Retinal pigment epithelial cell (primary cell): ENCODE measurements at regions not wholly inside any gene's neighbourhood (a gene's known extent, or its start where the extent isn't known, plus 50 kb on each side); places are given as distances from the start of the nearest gene placed in this dataset.

Experiments used
- DNase-seq: peaks from one replicate; pipeline ENCODE4 v3.0.0-alpha.2; 2010; ENCODE audit warnings: low read depth
- H3K4me3 ChIP-seq: 2 replicates; pipeline ENCODE4 v1.5.1; 2011; ENCODE audit warnings: mild to moderate bottlenecking, low read length, control low read depth, moderate library complexity
- TF ChIP-seq, protein P1 (sequence below): conservative IDR thresholded peaks from 2 replicates; pipeline ENCODE4 v1.5.1; 2011; ENCODE audit warnings: low read depth, low read length, control low read depth, inconsistent platforms

DNA sequence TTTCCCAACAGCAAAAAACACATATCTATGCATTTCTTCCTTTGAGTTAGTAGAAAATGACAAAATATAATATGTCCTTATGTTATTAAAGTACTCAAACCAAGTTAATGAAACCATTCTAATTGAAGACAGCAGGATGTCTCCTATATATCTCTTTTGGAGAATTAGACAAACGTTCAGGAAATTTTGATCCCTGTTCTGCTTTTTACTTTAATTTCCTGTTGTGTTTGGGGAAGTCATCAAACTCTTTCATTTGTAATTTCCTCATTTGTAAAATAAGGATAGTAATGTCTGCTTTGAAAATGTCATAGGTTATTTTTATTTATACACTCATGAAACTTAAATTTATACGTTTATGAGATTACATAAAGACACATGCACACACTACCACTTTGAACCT, 281.8 kb upstream of the ANO5 start:
- DNase-seq: no peak
- TF ChIP-seq, protein P1, sequence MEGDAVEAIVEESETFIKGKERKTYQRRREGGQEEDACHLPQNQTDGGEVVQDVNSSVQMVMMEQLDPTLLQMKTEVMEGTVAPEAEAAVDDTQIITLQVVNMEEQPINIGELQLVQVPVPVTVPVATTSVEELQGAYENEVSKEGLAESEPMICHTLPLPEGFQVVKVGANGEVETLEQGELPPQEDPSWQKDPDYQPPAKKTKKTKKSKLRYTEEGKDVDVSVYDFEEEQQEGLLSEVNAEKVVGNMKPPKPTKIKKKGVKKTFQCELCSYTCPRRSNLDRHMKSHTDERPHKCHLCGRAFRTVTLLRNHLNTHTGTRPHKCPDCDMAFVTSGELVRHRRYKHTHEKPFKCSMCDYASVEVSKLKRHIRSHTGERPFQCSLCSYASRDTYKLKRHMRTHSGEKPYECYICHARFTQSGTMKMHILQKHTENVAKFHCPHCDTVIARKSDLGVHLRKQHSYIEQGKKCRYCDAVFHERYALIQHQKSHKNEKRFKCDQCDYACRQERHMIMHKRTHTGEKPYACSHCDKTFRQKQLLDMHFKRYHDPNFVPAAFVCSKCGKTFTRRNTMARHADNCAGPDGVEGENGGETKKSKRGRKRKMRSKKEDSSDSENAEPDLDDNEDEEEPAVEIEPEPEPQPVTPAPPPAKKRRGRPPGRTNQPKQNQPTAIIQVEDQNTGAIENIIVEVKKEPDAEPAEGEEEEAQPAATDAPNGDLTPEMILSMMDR: no peak
- H3K4me3 ChIP-seq: no peak overlapping the region

DNA sequence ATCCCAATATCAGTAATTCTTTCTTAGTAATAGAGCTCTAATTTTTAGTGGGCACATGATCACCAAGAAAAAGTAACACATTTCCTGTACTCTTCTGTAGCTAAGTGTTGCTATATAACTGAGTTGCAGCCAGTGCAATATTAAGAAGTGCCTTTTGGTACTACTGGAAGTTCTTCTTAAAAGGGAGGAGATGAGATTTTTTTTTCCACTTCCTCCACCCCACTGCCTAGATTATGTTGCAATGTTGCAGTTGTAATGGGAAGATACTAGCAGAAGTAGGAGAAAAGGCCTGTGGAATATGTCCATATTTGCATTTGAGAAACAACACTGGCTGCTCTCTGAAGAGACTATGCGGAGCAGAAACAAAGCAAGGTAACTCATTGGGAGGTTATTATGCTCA, 280.6 kb upstream of the ANO5 start:
- no peak for DNase-seq
- TF ChIP-seq, protein P1: no peak
- no peak overlapping the region for H3K4me3 ChIP-seq

DNA sequence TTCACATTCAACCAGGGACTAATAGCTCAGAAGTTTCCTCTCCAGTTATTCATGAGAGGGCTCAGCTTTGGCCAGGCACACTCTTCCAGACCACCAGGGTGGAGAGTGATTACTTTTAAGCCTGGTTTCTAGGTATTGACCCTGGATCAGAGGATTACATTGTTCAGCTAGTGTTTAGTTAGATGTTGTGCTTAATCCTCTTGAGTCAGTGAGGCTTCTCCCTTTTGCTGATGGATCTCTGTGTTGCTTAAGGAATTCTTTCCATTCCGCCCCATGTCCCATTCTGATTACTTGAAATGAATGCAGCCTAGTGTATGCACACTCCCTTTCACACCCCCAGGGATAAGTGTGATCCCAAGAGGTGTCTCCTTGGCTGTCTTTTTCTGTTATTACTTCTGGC, 271.7 kb upstream of the ANO5 start:
- H3K4me3 ChIP-seq: no peak overlapping the region
- no peak for DNase-seq
- TF ChIP-seq, protein P1: no peak

GRCh38 chr11:21924262-21924661, 268.6 kb upstream of the ANO5 start:
- H3K4me3 ChIP-seq: no peak overlapping the region
- no peak for DNase-seq
- TF ChIP-seq, protein P1: no peak

DNA sequence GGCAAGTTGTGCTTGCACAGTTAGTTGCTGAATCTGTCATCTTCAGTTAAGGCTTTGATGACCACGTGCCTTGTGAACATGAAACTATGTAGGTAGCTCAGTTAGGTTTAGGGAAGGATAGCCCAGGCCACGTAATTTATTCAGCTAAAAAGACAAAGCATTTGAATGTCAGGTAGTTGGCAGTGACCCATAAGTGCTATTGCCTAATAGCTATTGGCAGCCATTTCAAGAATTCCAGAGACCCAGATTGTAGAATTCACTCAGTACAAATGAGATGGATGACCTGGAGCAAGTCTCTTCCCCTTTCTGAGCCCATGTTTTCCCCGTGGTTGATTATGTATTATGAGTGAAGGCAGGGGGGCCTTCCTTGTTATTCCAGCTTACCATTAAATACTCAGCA, 265.3 kb upstream of the ANO5 start:
- no peak overlapping the region for H3K4me3 ChIP-seq
- TF ChIP-seq, protein P1: no peak
- DNase-seq: no peak

DNA sequence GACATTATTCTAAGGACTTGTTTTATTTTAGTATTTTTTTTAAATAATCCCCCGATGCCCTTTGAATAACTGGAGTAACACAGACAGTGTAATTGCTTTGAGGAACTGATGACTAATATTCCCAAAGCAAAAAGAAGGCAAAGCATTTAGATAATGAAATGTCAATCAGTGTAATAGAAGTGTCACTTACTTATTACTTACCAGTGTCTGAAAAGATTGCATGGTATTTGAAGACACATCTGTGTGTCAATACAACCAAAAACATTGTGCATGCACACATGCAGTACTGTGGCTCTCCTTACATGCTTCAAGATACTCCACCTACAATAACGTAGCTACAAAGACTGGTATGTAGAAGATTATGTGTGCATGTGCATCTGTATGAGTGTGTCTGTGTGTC, 264.0 kb upstream of the ANO5 start:
- TF ChIP-seq, protein P1: no peak
- no peak for DNase-seq
- H3K4me3 ChIP-seq: no peak overlapping the region

- DNase-seq: no peak
- no peak overlapping the region for H3K4me3 ChIP-seq
- TF ChIP-seq, protein P1: no peak
Observed at GRCh38 chr11:21930408-21930807, 262.5 kb upstream of the ANO5 start.
